Osteocyte (in vitro differentiated cells): ENCODE measurements at regions not wholly inside any gene's neighbourhood (a gene's known extent, or its start where the extent isn't known, plus 50 kb on each side); places are given as distances from the start of the nearest gene placed in this dataset.

ENCODE experiments used
- DNase-seq: peaks from one replicate; pipeline ENCODE4 v3.0.0; 2021; ENCODE audit warnings: mixed read lengths; ENCODE audit not compliant: unreplicated experiment; ENCODE audit errors: extremely low spot score
- H3K27ac Mint-ChIP-seq: one replicate; pipeline ENCODE4 v1.8.0; 2021; ENCODE audit warnings: mild to moderate bottlenecking, mixed read lengths; ENCODE audit not compliant: unreplicated experiment
- H3K27me3 Mint-ChIP-seq: one replicate; pipeline ENCODE4 v1.8.0; 2021; ENCODE audit warnings: mixed read lengths; ENCODE audit not compliant: unreplicated experiment
- H3K36me3 Mint-ChIP-seq: one replicate; pipeline ENCODE4 v1.8.0; 2021; ENCODE audit warnings: mixed read lengths; ENCODE audit not compliant: unreplicated experiment
- H3K4me1 Mint-ChIP-seq: one replicate; pipeline ENCODE4 v1.8.0; 2021; ENCODE audit warnings: mixed read lengths; ENCODE audit not compliant: unreplicated experiment
- H3K4me3 Mint-ChIP-seq: one replicate; pipeline ENCODE4 v1.8.0; 2021; ENCODE audit warnings: mild to moderate bottlenecking, moderate library complexity, mixed read lengths; ENCODE audit not compliant: unreplicated experiment
- H3K9me3 Mint-ChIP-seq: one replicate; pipeline ENCODE4 v1.8.0; 2021; ENCODE audit warnings: mixed read lengths; ENCODE audit not compliant: unreplicated experiment
- TF ChIP-seq, protein P1 (sequence below): fragments of 200-600 bp; sonication (generic); IDR thresholded peaks from 2 replicates; pipeline ENCODE4 v1.5.0; 2021; ENCODE audit warnings: antibody characterized with exemption, mild to moderate bottlenecking, moderate library complexity

DNA sequence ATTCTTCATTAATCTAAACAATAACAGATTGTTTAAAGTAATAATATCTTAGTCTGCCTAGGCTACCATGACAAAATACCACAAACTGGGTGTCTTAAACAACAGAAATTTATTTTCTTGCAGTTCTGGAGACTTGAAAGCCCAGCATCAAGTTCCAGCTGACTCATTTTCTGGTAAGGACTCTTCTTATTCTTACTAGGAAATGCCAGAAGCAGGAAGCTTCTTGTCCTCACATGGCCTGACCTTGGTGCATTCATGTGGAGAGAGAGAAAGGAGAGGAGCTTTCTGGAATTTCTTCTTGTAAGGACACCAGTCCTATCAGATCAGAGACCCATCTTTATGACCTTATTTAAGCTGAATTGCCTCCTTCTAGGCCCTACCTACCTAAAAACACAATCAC, 110.5 kb downstream of the ANKRD60 start:
- no peak overlapping the region for H3K4me3 Mint-ChIP-seq
- DNase-seq: no peak
- H3K27ac Mint-ChIP-seq: no peak overlapping the region
- TF ChIP-seq, protein P1, sequence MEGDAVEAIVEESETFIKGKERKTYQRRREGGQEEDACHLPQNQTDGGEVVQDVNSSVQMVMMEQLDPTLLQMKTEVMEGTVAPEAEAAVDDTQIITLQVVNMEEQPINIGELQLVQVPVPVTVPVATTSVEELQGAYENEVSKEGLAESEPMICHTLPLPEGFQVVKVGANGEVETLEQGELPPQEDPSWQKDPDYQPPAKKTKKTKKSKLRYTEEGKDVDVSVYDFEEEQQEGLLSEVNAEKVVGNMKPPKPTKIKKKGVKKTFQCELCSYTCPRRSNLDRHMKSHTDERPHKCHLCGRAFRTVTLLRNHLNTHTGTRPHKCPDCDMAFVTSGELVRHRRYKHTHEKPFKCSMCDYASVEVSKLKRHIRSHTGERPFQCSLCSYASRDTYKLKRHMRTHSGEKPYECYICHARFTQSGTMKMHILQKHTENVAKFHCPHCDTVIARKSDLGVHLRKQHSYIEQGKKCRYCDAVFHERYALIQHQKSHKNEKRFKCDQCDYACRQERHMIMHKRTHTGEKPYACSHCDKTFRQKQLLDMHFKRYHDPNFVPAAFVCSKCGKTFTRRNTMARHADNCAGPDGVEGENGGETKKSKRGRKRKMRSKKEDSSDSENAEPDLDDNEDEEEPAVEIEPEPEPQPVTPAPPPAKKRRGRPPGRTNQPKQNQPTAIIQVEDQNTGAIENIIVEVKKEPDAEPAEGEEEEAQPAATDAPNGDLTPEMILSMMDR: no peak
- H3K27me3 Mint-ChIP-seq: peaks cover 4% of the 10 kb centered on the region
- peaks cover 4% of the 10 kb centered on the region for H3K36me3 Mint-ChIP-seq
- H3K9me3 Mint-ChIP-seq: peaks cover 30% of the 10 kb centered on the region
- peaks cover 2% of the 10 kb centered on the region for H3K4me1 Mint-ChIP-seq

DNA sequence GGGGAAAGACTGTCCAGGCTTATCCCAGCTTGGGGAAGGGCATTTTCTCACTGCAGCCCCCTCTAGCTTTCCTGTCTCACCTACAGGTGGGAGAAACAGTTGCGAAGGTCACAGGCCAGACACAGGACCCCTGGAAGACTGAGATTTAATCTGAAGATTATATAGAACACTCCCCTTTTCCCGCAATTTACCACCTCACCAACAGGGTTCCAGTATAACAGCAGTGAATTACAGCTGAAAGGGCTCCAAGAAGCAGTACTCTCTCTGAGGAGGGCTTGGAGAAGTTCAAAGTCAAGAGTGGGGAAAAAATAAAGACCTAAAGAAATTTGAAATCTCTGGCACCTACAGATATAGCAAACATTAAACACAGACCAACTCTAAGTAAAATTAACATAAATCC, 111.9 kb downstream of the ANKRD60 start:
- Mint-ChIP-seq H3K4me3 (no peak overlapping the region), H3K9me3 (peaks cover 30% of the 10 kb centered on the region), H3K27ac (no peak overlapping the region), H3K27me3 (no peaks in the 10 kb centered on the region), H3K36me3 (peaks cover 4% of the 10 kb centered on the region), H3K4me1 (peaks cover 15% of the 10 kb centered on the region)
- DNase-seq: no peak
- TF ChIP-seq, protein P1: no peak

GRCh38 chr20:58113716-58114115, 114.7 kb downstream of the ANKRD60 start:
- TF ChIP-seq, protein P1: no peak
- Mint-ChIP-seq H3K9me3 (peaks cover 19% of the 10 kb centered on the region), H3K4me3 (no peak overlapping the region), H3K27me3 (no peaks in the 10 kb centered on the region), H3K4me1 (peaks cover 23% of the 10 kb centered on the region), H3K36me3 (peaks cover 4% of the 10 kb centered on the region), H3K27ac (no peak overlapping the region)
- DNase-seq: peak; percentile 30

DNA sequence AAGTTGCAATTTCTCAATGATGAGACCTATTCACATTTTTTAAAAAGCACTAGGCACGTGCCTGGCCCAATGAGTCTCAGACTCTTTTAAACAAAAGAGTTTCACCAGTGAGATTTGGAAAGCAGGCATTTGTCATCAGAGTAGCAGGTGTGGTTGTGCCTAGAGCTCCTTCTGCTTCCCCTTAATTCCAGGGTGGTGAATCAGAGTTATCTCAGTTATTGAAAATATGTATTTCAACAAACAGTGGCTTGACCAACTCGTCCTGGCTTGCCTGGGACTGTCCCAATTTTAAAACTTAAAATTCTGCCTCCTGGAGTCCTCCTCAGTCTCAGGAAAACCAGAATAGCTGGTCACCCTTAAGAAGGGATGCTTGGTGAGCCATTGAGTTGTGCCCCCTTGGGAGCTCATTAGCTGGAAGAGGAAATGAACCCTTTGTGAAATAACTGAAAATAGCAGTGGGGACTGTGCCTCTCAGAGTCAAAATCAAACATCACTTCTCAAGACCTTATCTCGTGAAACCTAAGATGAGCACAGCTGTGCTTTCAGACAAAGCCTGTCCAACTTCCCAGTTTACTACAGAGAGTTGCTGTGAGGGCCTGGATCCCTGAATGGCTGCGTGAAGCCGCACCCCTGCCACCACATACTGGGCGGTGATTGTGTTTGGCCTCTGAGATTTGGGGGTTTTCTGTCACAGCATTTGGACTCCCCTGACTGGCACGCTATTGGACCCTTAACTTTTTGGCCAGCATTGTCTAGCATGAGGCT, 116.3 kb downstream of the ANKRD60 start:
- TF ChIP-seq, protein P1: no peak
- peaks cover 7% of the 10 kb centered on the region for H3K9me3 Mint-ChIP-seq
- no peaks in the 10 kb centered on the region for H3K27me3 Mint-ChIP-seq
- H3K4me1 Mint-ChIP-seq: peaks cover 23% of the 10 kb centered on the region
- H3K36me3 Mint-ChIP-seq: peaks cover 2% of the 10 kb centered on the region
- no peak overlapping the region for H3K4me3 Mint-ChIP-seq
- peak overlapping the region; percentile 67 for H3K27ac Mint-ChIP-seq
- peak; percentile 51 for DNase-seq

DNA sequence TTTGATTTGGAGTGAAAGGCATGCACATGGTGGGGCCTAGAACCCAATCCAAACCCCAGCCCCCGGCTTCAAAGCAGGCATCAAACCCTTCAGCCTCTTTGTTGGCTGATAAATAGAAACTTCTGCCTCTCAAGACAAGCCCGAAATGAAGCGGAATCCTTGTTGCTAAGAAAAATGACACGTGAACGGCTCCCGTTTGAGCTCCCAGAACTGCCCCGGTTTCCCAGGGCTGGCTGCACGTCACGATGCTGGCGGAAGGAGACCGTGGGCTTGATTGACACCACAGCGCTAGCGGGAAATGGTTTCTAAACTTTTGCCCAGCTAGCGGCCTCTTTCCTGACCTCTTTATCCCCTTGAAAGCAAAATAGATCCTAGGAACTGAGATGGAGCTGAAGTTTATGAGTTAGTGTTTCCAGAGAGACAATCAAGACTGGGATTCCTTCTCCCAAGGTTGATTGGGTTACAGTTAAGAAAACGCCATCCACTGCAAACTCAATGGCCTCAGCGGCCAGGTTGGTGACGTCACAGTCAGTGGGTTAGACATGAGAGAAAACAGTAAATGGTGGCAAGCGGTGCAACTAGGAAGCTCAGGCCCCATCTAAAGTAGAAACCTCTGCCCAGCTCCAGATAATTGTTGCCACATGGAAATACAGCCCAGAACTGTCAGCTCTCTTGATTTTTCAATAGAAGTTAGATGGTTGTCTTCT, 117.0 kb downstream of the ANKRD60 start:
- H3K4me1 Mint-ChIP-seq: peaks cover 23% of the 10 kb centered on the region
- no peaks in the 10 kb centered on the region for H3K27me3 Mint-ChIP-seq
- H3K36me3 Mint-ChIP-seq: no peaks in the 10 kb centered on the region
- peak; percentile 65 for DNase-seq
- H3K9me3 Mint-ChIP-seq: no peaks in the 10 kb centered on the region
- TF ChIP-seq, protein P1: no peak
- no peak overlapping the region for H3K27ac Mint-ChIP-seq
- H3K4me3 Mint-ChIP-seq: no peak overlapping the region
